ENCODE measurements at regions not wholly inside any gene's neighbourhood (a gene's known extent, or its start where the extent isn't known, plus 50 kb on each side); places are given as distances from the start of the nearest gene placed in this dataset.
"Not testable (repeated sequence)": the region's sequence is repeated elsewhere in the genome, so short reads cannot be mapped to it uniquely, and the experiment has no call there.

DNA sequence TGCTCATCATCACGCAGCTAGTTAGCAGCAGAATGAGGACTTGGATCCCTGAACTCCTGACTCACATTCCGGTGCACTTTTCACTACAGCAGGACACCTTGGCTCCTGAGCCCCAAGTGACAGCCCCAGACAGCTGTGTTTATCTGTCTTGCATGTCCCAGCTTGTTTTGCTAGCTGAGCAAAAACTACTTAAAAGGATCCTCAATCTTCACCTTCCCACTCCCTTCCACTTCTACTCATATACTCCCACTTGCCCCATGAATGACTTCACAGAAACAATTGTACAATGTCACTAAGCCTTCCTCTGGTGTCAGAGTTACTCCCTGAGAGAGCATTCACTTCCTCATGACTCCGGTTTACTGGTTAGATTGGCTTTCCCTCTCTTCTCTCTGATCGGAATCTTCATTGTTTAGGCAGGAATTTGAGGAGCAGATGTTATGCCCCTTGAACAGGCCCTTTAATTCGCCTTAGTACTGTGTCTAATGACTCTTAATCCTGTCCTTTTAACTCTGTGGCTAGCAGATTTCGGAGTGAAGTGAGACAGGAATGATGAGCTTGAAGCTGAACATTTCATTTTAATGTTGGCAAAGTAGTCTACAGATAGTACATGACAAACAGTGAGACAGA is 587.2 kb upstream of the CHD1 start:
- H2BK5ac ChIP-seq (ENCODE audit: low read depth, low read length); DNase-seq (ENCODE audit: low read depth in 1 of 2, low spot score in 2 of 2); FAIRE-seq; H2BK15ac ChIP-seq (ENCODE audit: low read length); H3K4ac ChIP-seq (replicated peaks; ENCODE audit: insufficient read length, low read depth, low read length); H4K5ac ChIP-seq (ENCODE audit: insufficient read length, low read depth, low read length); H3K9me3 ChIP-seq (ENCODE audit: insufficient read depth in 2 of 2, low read depth in 1 of 2, low read length in 1 of 2); H3K4me2 ChIP-seq (ENCODE audit: insufficient read depth in 1 of 2, low read depth in 2 of 2, low read length in 2 of 2); H2BK20ac ChIP-seq (ENCODE audit: low read length); H3K79me1 ChIP-seq (ENCODE audit: low read depth, low read length); H3K36me3 ChIP-seq (ENCODE audit: control insufficient read depth in 2 of 4, insufficient read depth in 4 of 4, low read length in 3 of 4); H4K8ac ChIP-seq (ENCODE audit: extremely low read depth, insufficient read depth, low read length); H3K14ac ChIP-seq (ENCODE audit: insufficient read length); H3K27ac ChIP-seq (ENCODE audit: low read depth, low read length); CTCF ChIA-PET (ENCODE audit: partially characterized antibody); H3K56ac ChIP-seq (replicated peaks; ENCODE audit: insufficient read length, low read depth, low read length); H3K23me2 ChIP-seq (ENCODE audit: low read depth, low read length); H3K9ac ChIP-seq (replicated peaks in 1 of 4; ENCODE audit: extremely low read depth in 1 of 4, low read depth in 3 of 4, low read length in 3 of 4); H4K20me1 ChIP-seq (replicated peaks in 1 of 2; ENCODE audit: control insufficient read depth in 1 of 2, insufficient read depth in 2 of 2, low read length in 2 of 2); H3K18ac ChIP-seq (ENCODE audit: extremely low read depth, low read length); H2AFZ ChIP-seq (ENCODE audit: low read length); H2BK12ac ChIP-seq (ENCODE audit: low read depth, low read length); H3K23ac ChIP-seq (ENCODE audit: insufficient read length); H3K4me3 ChIP-seq (ENCODE audit: extremely low read depth in 1 of 4, insufficient read depth in 2 of 4, low read depth in 3 of 4, low read length in 4 of 4); H3K27me3 ChIP-seq (replicated peaks in 1 of 4; ENCODE audit: control insufficient read depth in 3 of 4, extremely low read depth in 1 of 4, insufficient read depth in 3 of 4, low read length in 3 of 4); H4K91ac ChIP-seq (replicated peaks; ENCODE audit: insufficient read length, low read length); H2BK120ac ChIP-seq (replicated peaks; ENCODE audit: low read depth, low read length); POLR2A ChIA-PET (ENCODE audit: partially characterized antibody); H2AK5ac ChIP-seq (ENCODE audit: low read depth, low read length); H3K79me2 ChIP-seq (ENCODE audit: control insufficient read depth in 1 of 2, insufficient read depth in 2 of 2, low read length in 2 of 2); H3K4me1 ChIP-seq (replicated peaks in 1 of 4; ENCODE audit: control insufficient read depth in 3 of 4, insufficient read depth in 4 of 4, low read length in 3 of 4): not testable (repeated sequence)
- 94% methylated on average over 4 of the region's 6 CpGs; no CpG with 5 or more reads in 1 of the 2 experiments for WGBS, 2 experiments (ENCODE audit: extremely low coverage in 1 of 2, insufficient coverage in 1 of 2, insufficient read length in 1 of 2, insufficient replicate concordance in 2 of 2, low coverage in 1 of 2, low lambda C conversion rate in 2 of 2, missing lambda C conversion rate in 1 of 2)

DNA sequence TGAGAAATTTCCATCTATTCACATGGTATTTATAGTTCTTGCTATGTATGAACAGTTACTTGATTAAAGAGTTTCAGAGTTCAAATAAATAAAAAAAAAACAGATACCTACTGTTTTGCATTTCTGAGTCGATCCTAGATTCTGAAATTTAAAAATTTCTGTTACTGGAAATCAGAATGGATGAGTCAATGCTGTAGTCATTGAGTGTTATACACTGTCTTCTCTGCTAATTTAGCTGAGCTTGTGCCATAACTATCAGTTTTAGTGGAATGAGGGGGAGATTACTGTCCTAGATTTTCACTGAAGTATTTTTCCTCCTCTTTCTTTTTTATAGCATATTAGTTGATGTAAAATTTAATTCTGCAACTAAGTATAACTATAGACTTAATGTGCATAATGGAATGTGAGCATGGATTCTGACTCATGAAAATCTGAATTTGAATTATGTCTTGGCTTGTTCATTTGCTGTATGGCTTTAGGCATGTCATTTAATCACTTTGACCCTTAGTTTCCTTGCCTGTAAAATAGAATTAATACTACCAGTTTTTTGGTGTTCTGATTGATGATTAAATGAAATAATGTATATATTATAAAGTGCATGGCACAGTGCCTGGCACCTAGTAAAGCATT is 581.5 kb upstream of the CHD1 start:
- H2AK5ac ChIP-seq (ENCODE audit: low read depth, low read length); H2BK15ac ChIP-seq (ENCODE audit: low read length); H2BK5ac ChIP-seq (ENCODE audit: low read depth, low read length); H3K23ac ChIP-seq (ENCODE audit: insufficient read length); H3K18ac ChIP-seq (ENCODE audit: extremely low read depth, low read length); H4K8ac ChIP-seq (ENCODE audit: extremely low read depth, insufficient read depth, low read length); H3K79me2 ChIP-seq (ENCODE audit: control insufficient read depth in 1 of 2, insufficient read depth in 2 of 2, low read length in 2 of 2); H3K9ac ChIP-seq (replicated peaks in 1 of 4; ENCODE audit: extremely low read depth in 1 of 4, low read depth in 3 of 4, low read length in 3 of 4); H3K27ac ChIP-seq (ENCODE audit: low read depth, low read length); H3K14ac ChIP-seq (ENCODE audit: insufficient read length); H3K9me3 ChIP-seq (ENCODE audit: insufficient read depth in 2 of 2, low read depth in 1 of 2, low read length in 1 of 2); H4K20me1 ChIP-seq (replicated peaks in 1 of 2; ENCODE audit: control insufficient read depth in 1 of 2, insufficient read depth in 2 of 2, low read length in 2 of 2); H3K56ac ChIP-seq (replicated peaks; ENCODE audit: insufficient read length, low read depth, low read length); DNase-seq (ENCODE audit: low read depth in 1 of 2, low spot score in 2 of 2); H3K4me1 ChIP-seq (replicated peaks in 1 of 4; ENCODE audit: control insufficient read depth in 3 of 4, insufficient read depth in 4 of 4, low read length in 3 of 4); H3K27me3 ChIP-seq (replicated peaks in 1 of 4; ENCODE audit: control insufficient read depth in 3 of 4, extremely low read depth in 1 of 4, insufficient read depth in 3 of 4, low read length in 3 of 4); H3K4me2 ChIP-seq (ENCODE audit: insufficient read depth in 1 of 2, low read depth in 2 of 2, low read length in 2 of 2); H4K91ac ChIP-seq (replicated peaks; ENCODE audit: insufficient read length, low read length); H3K23me2 ChIP-seq (ENCODE audit: low read depth, low read length); H3K4me3 ChIP-seq (ENCODE audit: extremely low read depth in 1 of 4, insufficient read depth in 2 of 4, low read depth in 3 of 4, low read length in 4 of 4); H4K5ac ChIP-seq (ENCODE audit: insufficient read length, low read depth, low read length); H2BK20ac ChIP-seq (ENCODE audit: low read length); CTCF ChIA-PET (ENCODE audit: partially characterized antibody); H2AFZ ChIP-seq (ENCODE audit: low read length); FAIRE-seq; H2BK12ac ChIP-seq (ENCODE audit: low read depth, low read length); H3K36me3 ChIP-seq (ENCODE audit: control insufficient read depth in 2 of 4, insufficient read depth in 4 of 4, low read length in 3 of 4); H2BK120ac ChIP-seq (replicated peaks; ENCODE audit: low read depth, low read length); H3K4ac ChIP-seq (replicated peaks; ENCODE audit: insufficient read length, low read depth, low read length); POLR2A ChIA-PET (ENCODE audit: partially characterized antibody); H3K79me1 ChIP-seq (ENCODE audit: low read depth, low read length): not testable (repeated sequence)
- 91% methylated on average over 1 of the region's 1 CpG; no CpG with 5 or more reads in 1 of the 2 experiments for WGBS, 2 experiments (ENCODE audit: extremely low coverage in 1 of 2, insufficient coverage in 1 of 2, insufficient read length in 1 of 2, insufficient replicate concordance in 2 of 2, low coverage in 1 of 2, low lambda C conversion rate in 2 of 2, missing lambda C conversion rate in 1 of 2)

All from H1 (cell line).